HepG2 (cell line): ENCODE measurements at regions not wholly inside any gene's neighbourhood (a gene's known extent, or its start where the extent isn't known, plus 50 kb on each side); places are given as distances from the start of the nearest gene placed in this dataset.

Experiments
- ATAC-seq: fragments of 200-7000 bp; cut with Tn5 transposase; 3 replicates; pipeline ENCODE4 v1.9.1; 2020; ENCODE audit warnings: mild to moderate bottlenecking, moderate library complexity
- BruUV-seq: library from RNA; stranded (reverse); fragments of 400-500 nt; replicated peaks from 2 replicates; lab custom pipeline; 2021; lab: Mats Ljungman, UMichigan
- CTCF ChIA-PET: fragments of 300-600 bp; formaldehyde crosslinking; extraction: SDS; loops from one replicate; lab custom pipeline; 2021; ENCODE audit warnings: low total read pairs, inconsistent platforms, low intra/inter-chr PET ratio; lab: Yijun Ruan, JAX
- POLR2A ChIA-PET: fragments of 350-600 bp; sonication (Branson Sonifier 250); formaldehyde crosslinking; loops from one replicate; lab custom pipeline; 2020; ENCODE audit warnings: antibody characterized with exemption, inconsistent platforms; lab: Yijun Ruan, JAX
- DNase-seq: peaks from one replicate; pipeline ENCODE4 v3.0.0-alpha.2; 2015; ENCODE audit warnings: low spot score
- FAIRE-seq: peaks from 3 replicates; lab custom pipeline; 2011; peaks lifted over from hg19 to GRCh38; lab: Jason Lieb, UNC
- H2AFZ ChIP-seq: one replicate; pipeline ENCODE4 v1.6.1; 2011; ENCODE audit warnings: low read length, inconsistent platforms
- H3K27ac ChIP-seq: fragments of 300-600 bp; 3 replicates; pipeline ENCODE4 v1.8.0; 2011; ENCODE audit warnings: mixed run types, mild to moderate bottlenecking, mixed read lengths, low read length, inconsistent platforms; ENCODE audit not compliant: insufficient read depth; ENCODE audit errors: extremely low read length
- H3K27me3 ChIP-seq, 2 experiments: fragments of 200-600 bp in 1 of 2; 2 replicates in 1 of 2; 3 replicates in 1 of 2; pipeline versions ENCODE4 v1.6.0 to v1.8.0; 2011; ENCODE audit warnings: low read length in 2 of 2, mild to moderate bottlenecking in 2 of 2, moderate library complexity in 2 of 2, inconsistent platforms in 1 of 2; ENCODE audit not compliant: insufficient read depth in 2 of 2, control insufficient read depth in 1 of 2
- H3K36me3 ChIP-seq, 2 experiments: fragments of 200-600 bp in 1 of 2; replicated peaks in 1 of 2; 2 replicates in 1 of 2; 3 replicates in 1 of 2; pipeline versions ENCODE4 v1.5.1 to v1.8.0; 2011; ENCODE audit warnings: low read length in 2 of 2, inconsistent platforms in 1 of 2; ENCODE audit not compliant: insufficient read depth in 2 of 2, control insufficient read depth in 1 of 2
- H3K4me1 ChIP-seq: 2 replicates; pipeline ENCODE4 v1.5.1; 2012; ENCODE audit warnings: low read length, inconsistent platforms; ENCODE audit not compliant: insufficient read depth
- H3K4me2 ChIP-seq: 2 replicates; pipeline ENCODE4 v1.6.0; 2011; ENCODE audit warnings: low read depth, low read length, inconsistent platforms
- H3K4me3 ChIP-seq, 3 experiments: fragments of 200-600 bp in 1 of 3; sonication (generic), shearing (Covaris generic) in 1 of 3; replicated peaks in 1 of 3; 2 replicates each; pipeline ENCODE4 v1.5.1; 2011 to 2016; ENCODE audit warnings: low read length in 3 of 3, inconsistent platforms in 2 of 3, low read depth in 2 of 3, mild to moderate bottlenecking in 2 of 3, control low read depth in 1 of 3, mixed read lengths in 1 of 3; ENCODE audit not compliant: insufficient read depth in 1 of 3
- H3K79me2 ChIP-seq: one replicate; pipeline ENCODE4 v1.6.1; 2011; ENCODE audit warnings: low read length, inconsistent platforms; ENCODE audit not compliant: insufficient read depth
- H3K9ac ChIP-seq: 2 replicates; pipeline ENCODE4 v1.6.0; 2011; ENCODE audit warnings: mild to moderate bottlenecking, low read depth, low read length, inconsistent platforms; ENCODE audit not compliant: insufficient read depth
- H3K9me3 ChIP-seq: 2 replicates; pipeline ENCODE4 v1.5.1; 2012; ENCODE audit warnings: mild to moderate bottlenecking, low read length
- H4K20me1 ChIP-seq: 2 replicates; pipeline ENCODE4 v1.6.0; 2011; ENCODE audit warnings: inconsistent platforms, mild to moderate bottlenecking, low read length, moderate library complexity; ENCODE audit not compliant: insufficient read depth
- ARNTL ChIP-seq: sonication (generic); formaldehyde crosslinking; IDR thresholded peaks from 2 replicates; pipeline ENCODE4 v1.4.0; 2020; ENCODE audit warnings: mild to moderate bottlenecking, missing genetic modification reagents
- FOXK2 ChIP-seq: fragments of 450-650 bp; IDR thresholded peaks from 2 replicates; pipeline ENCODE4 v1.6.1; 2016
- HNRNPL ChIP-seq: fragments of 200-400 bp; formaldehyde crosslinking; IDR thresholded peaks from 2 replicates; pipeline ENCODE4 v1.6.1; 2017; ENCODE audit warnings: mild to moderate bottlenecking, low read depth, low read length
- KIAA2018 ChIP-seq: sonication (generic); formaldehyde crosslinking; IDR thresholded peaks from 2 replicates; pipeline ENCODE4 v1.5.0; 2020; ENCODE audit warnings: mild to moderate bottlenecking, missing genetic modification reagents, borderline replicate concordance
- MAX ChIP-seq: IDR thresholded peaks from 2 replicates; pipeline ENCODE4 v1.6.1; 2012; ENCODE audit warnings: inconsistent platforms
- MIER2 ChIP-seq: IDR thresholded peaks from 2 replicates; pipeline ENCODE4 v1.6.1; 2016; ENCODE audit warnings: missing biosample characterization, missing genetic modification reagents
- NFYC ChIP-seq: IDR thresholded peaks from 2 replicates; pipeline ENCODE4 v1.6.1; 2016; ENCODE audit warnings: missing genetic modification reagents, missing compliant biosample characterization
- PCBP1 ChIP-seq: fragments of 200-400 bp; formaldehyde crosslinking; IDR thresholded peaks from 2 replicates; pipeline ENCODE4 v1.6.1; 2017; ENCODE audit warnings: mild to moderate bottlenecking, low read depth, low read length, borderline replicate concordance
- POGK ChIP-seq: sonication (generic); formaldehyde crosslinking; conservative IDR thresholded peaks from 2 replicates; pipeline ENCODE4 v1.8.0; 2022; ENCODE audit warnings: mild to moderate bottlenecking, moderate library complexity, missing genetic modification reagents
- RFX3 ChIP-seq: IDR thresholded peaks from 2 replicates; pipeline ENCODE4 v1.6.1; 2016; ENCODE audit warnings: missing biosample characterization, missing genetic modification reagents
- SKI ChIP-seq: fragments of 450-650 bp; IDR thresholded peaks from one replicate; pipeline ENCODE4 v1.6.1; 2018; ENCODE audit warnings: mild to moderate bottlenecking; ENCODE audit not compliant: partially characterized antibody
- SMYD3 ChIP-seq: sonication (generic); formaldehyde crosslinking; IDR thresholded peaks from 2 replicates; pipeline ENCODE4 v1.8.1; 2023; ENCODE audit warnings: mild to moderate bottlenecking, missing genetic modification reagents
- TBX3 ChIP-seq: fragments of 450-650 bp; IDR thresholded peaks from 2 replicates; pipeline ENCODE4 v1.6.1; 2017; ENCODE audit warnings: antibody characterized with exemption, mild to moderate bottlenecking, inconsistent platforms, borderline replicate concordance
- THRA ChIP-seq: sonication (generic); formaldehyde crosslinking; IDR thresholded peaks from 2 replicates; pipeline ENCODE4 v1.4.0; 2020; ENCODE audit warnings: missing genetic modification reagents, borderline replicate concordance
- ZNF383 ChIP-seq: sonication (generic); formaldehyde crosslinking; IDR thresholded peaks from 2 replicates; pipeline ENCODE4 v1.4.0; 2020; ENCODE audit warnings: missing genetic modification reagents, mild to moderate bottlenecking, borderline replicate concordance
- ZNF446 ChIP-seq: sonication (generic); formaldehyde crosslinking; IDR thresholded peaks from 2 replicates; pipeline ENCODE4 v1.5.0; 2020; ENCODE audit warnings: mild to moderate bottlenecking, missing genetic modification reagents
- WGBS: methylation state at CpG from one replicate; pipeline ENCODE4 v1.1.6; 2017; ENCODE audit warnings: low lambda C conversion rate; 5-methylcytosine and 5-hydroxymethylcytosine counted together
- in situ Hi-C: cut with HindIII; loops from 2 replicates; pipeline ENCODE4 v1.10.0; 2017; ENCODE audit warnings: low pct_unique_long_range_greater_than_20kb; ENCODE audit not compliant: extremely low pct_ligation_motif_present
- intact Hi-C: fragments of 100-400 bp; cut with micrococcal nuclease; formaldehyde crosslinking; loops from one replicate; pipeline ENCODE4 v1.10.0; 2022; ENCODE audit not compliant: unreplicated experiment

- H2AFZ ChIP-seq: no peak overlapping the region
- ChIA-PET CTCF (no interaction called here), POLR2A (no interaction called here)
- ATAC-seq: no peak
- H3K36me3 ChIP-seq: no peaks in the 10 kb centered on the region
- H4K20me1 ChIP-seq: no peaks in the 10 kb centered on the region
- 6% methylated on average over 3 of the region's 3 CpGs for WGBS
- FAIRE-seq: no peak
- H3K79me2 ChIP-seq: no peaks in the 10 kb centered on the region
- DNase-seq: no peak
- peaks cover 57% of the 10 kb centered on the region for H3K9me3 ChIP-seq
- H3K27me3 ChIP-seq: no peaks in the 10 kb centered on the region
- no peak overlapping the region for H3K4me2 ChIP-seq
- intact Hi-C loops: no loop called here
- in situ Hi-C loops: no loop called here
- H3K4me3 ChIP-seq: no peak overlapping the region
- no peak overlapping the region for H3K27ac ChIP-seq
- H3K9ac ChIP-seq: no peak overlapping the region
- BruUV-seq: no TSS peak
- TF ChIP-seq THRA (CRISPR knock-in tag) (no peak), NFYC (CRISPR knock-in tag) (no peak), FOXK2 (no peak), HNRNPL (no peak), TBX3 (no peak), POGK (CRISPR knock-in tag) (no peak), RFX3 (CRISPR knock-in tag) (no peak), ZNF446 (CRISPR knock-in tag) (no peak), SKI (no peak), MAX (no peak), KIAA2018 (CRISPR knock-in tag) (no peak), MIER2 (CRISPR knock-in tag) (no peak), PCBP1 (no peak), ARNTL (no peak), SMYD3 (CRISPR knock-in tag) (no peak), ZNF383 (CRISPR knock-in tag) (no peak)
- TF ChIP-seq, all 625 proteins: peak for 0
- no peaks in the 10 kb centered on the region for H3K4me1 ChIP-seq
Measured at GRCh38 chr2:180268006-180268405, 260.9 kb upstream of the CWC22 start.
